ENCODE measurements at regions not wholly inside any gene's neighbourhood (a gene's known extent, or its start where the extent isn't known, plus 50 kb on each side); places are given as distances from the start of the nearest gene placed in this dataset.

- no peak overlapping the region for H2BK20ac ChIP-seq (ENCODE audit: low read depth, low read length, poor library complexity, severe bottlenecking)
- WGBS (ENCODE audit: extremely low coverage, insufficient read length, low lambda C conversion rate) = no CpG with 5 or more reads among the region's 1 CpG
- no peak overlapping the region for H4K5ac ChIP-seq (ENCODE audit: insufficient read length, low read depth, low read length)
- Mint-ChIP-seq H3K9me3 (peaks cover 2 to 4% of the 10 kb centered on the region in 2 experiments; a peak in 2 of 5 replicates), H3K36me3 (ENCODE audit: insufficient read depth in 1 of 3, low read depth in 3 of 3) (peaks cover 0 to 2% (median 0%) of the 10 kb centered on the region in 3 experiments; a peak in 1 of 7 replicates), H3K4me1 (no peaks in the 10 kb centered on the region), H3K27me3 (ENCODE audit: low read depth) (no peaks in the 10 kb centered on the region), H3K4me3 (no peak overlapping the region), H3K27ac (no peak overlapping the region)
- no peaks in the 10 kb centered on the region for H3K9me3 ChIP-seq (ENCODE audit: control insufficient read depth, low read depth, low read length)
- H3K4me2 ChIP-seq (ENCODE audit: insufficient read depth, insufficient read length, low read length) = no peak overlapping the region
- H2BK12ac ChIP-seq (ENCODE audit: insufficient read length, low read depth, low read length) = no peak overlapping the region
- no peak overlapping the region for H3K23ac ChIP-seq (ENCODE audit: insufficient read length, low read depth, low read length)
- H3K9ac ChIP-seq (ENCODE audit: extremely low read depth, insufficient read length, low read length) = no peak overlapping the region
- H3K18ac ChIP-seq (ENCODE audit: insufficient read length, low read depth, low read length) = no peak overlapping the region
- H2AFZ ChIP-seq (ENCODE audit: low read length) = no peak overlapping the region
- H2BK5ac ChIP-seq (ENCODE audit: insufficient read length, low read length) = no peak overlapping the region
- no peak overlapping the region for H3K14ac ChIP-seq (ENCODE audit: insufficient read depth, low read length)
- no peaks in the 10 kb centered on the region for H3K23me2 ChIP-seq (ENCODE audit: insufficient read length, low read depth, low read length, poor library complexity, severe bottlenecking)
- no peak overlapping the region for H2BK15ac ChIP-seq (ENCODE audit: low read depth, low read length)
- no peak overlapping the region for H2BK120ac ChIP-seq (ENCODE audit: low read depth, low read length, poor library complexity, severe bottlenecking)
- H3K4ac ChIP-seq (ENCODE audit: low read depth, low read length) = no peak overlapping the region
- H4K8ac ChIP-seq (replicated peaks; ENCODE audit: insufficient read length, low read depth, low read length) = no peak overlapping the region
- no peak overlapping the region for H3K56ac ChIP-seq (ENCODE audit: insufficient read length, low read depth, low read length)
- H3K27me3 ChIP-seq (ENCODE audit: insufficient read depth, low read length) = no peaks in the 10 kb centered on the region
- no peak overlapping the region for H2AK5ac ChIP-seq (ENCODE audit: insufficient read length, low read length)
- H4K91ac ChIP-seq (ENCODE audit: insufficient read length, low read depth, low read length) = no peak overlapping the region
- no peak overlapping the region for H3T11ph ChIP-seq (ENCODE audit: low read length)
- no peaks in the 10 kb centered on the region for H3K4me1 ChIP-seq (ENCODE audit: insufficient read depth, low read length)
- no peaks in the 10 kb centered on the region for H4K20me1 ChIP-seq (ENCODE audit: control insufficient read depth, insufficient read depth, insufficient read length)
- TF ChIP-seq CTCF (conservative IDR thresholded peaks at IDR 0.05) = no peak
- no peaks in the 10 kb centered on the region for H3K79me2 ChIP-seq (ENCODE audit: insufficient read depth, low read length)
- no peaks in the 10 kb centered on the region for H3K79me1 ChIP-seq (ENCODE audit: insufficient read depth, low read depth, low read length, poor library complexity, severe bottlenecking)
- H3K27ac ChIP-seq (ENCODE audit: insufficient read length, low read depth, low read length) = no peak overlapping the region
- DNase-seq = no peak
Observed at GRCh38 chr14:53519137-53519536, 366.0 kb upstream of the DDHD1 start.
